HUES64 (cell line): ENCODE measurements at regions not wholly inside any gene's neighbourhood (a gene's known extent, or its start where the extent isn't known, plus 50 kb on each side); places are given as distances from the start of the nearest gene placed in this dataset.

Experiments used
- H3K27ac ChIP-seq: 2 replicates; pipeline ENCODE4 v1.7.0; 2013; ENCODE audit warnings: low read depth, low read length, inconsistent platforms
- H3K27me3 ChIP-seq: 2 replicates; pipeline ENCODE4 v1.6.1; 2013; ENCODE audit warnings: mild to moderate bottlenecking, low read length; ENCODE audit not compliant: insufficient read depth
- H3K36me3 ChIP-seq: 2 replicates; pipeline ENCODE4 v1.6.1; 2013; ENCODE audit warnings: mild to moderate bottlenecking, low read length; ENCODE audit not compliant: insufficient read depth
- H3K4me1 ChIP-seq: 2 replicates; pipeline ENCODE4 v1.6.1; 2013; ENCODE audit warnings: mild to moderate bottlenecking, low read length, moderate library complexity; ENCODE audit not compliant: insufficient read depth
- H3K4me3 ChIP-seq: 2 replicates; pipeline ENCODE4 v1.5.1; 2013; ENCODE audit warnings: mild to moderate bottlenecking, low read length, moderate library complexity
- H3K9ac ChIP-seq: 2 replicates; pipeline ENCODE4 v1.6.1; 2013; ENCODE audit warnings: mild to moderate bottlenecking, low read depth, low read length
- H3K9me3 ChIP-seq: 2 replicates; pipeline ENCODE4 v1.6.1; 2013; ENCODE audit warnings: low read depth, low read length; ENCODE audit not compliant: insufficient read depth
- WGBS: fragments of 150-250, 120-280 bp; methylation state at CpG from one replicate; pipeline ENCODE4 v1.1.7; 2013; ENCODE audit warnings: missing lambda C conversion rate; 5-methylcytosine and 5-hydroxymethylcytosine counted together

DNA sequence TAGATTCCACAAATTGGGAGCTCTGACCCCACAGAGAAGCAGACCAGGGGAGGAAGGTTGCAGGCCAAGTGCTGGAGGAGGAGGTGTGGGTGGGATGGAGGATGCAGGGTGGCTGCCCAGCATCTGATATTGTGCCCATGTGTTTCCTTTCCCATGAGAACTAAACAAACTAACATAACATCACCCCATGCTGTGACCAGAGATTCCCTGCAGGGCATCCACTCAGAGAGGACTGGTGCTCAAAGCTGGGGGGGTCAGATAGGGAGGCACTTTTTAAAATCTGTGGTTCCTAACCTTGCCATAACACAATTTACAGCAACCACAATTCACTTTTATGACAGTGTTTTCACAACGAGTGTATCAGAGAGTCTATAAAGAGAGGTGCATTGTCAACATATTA, 1277.6 kb downstream of the AACS start:
- no CpG with 5 or more reads among the region's 1 CpG for WGBS
- no peaks in the 10 kb centered on the region for H3K27me3 ChIP-seq
- H3K27ac ChIP-seq: no peak overlapping the region
- no peaks in the 10 kb centered on the region for H3K4me1 ChIP-seq
- H3K9me3 ChIP-seq: no peaks in the 10 kb centered on the region
- no peak overlapping the region for H3K4me3 ChIP-seq
- H3K9ac ChIP-seq: no peak overlapping the region
- H3K36me3 ChIP-seq: no peaks in the 10 kb centered on the region

- H3K4me3 ChIP-seq: no peak overlapping the region
- H3K36me3 ChIP-seq: no peaks in the 10 kb centered on the region
- H3K9me3 ChIP-seq: no peaks in the 10 kb centered on the region
- H3K27ac ChIP-seq: no peak overlapping the region
- no peaks in the 10 kb centered on the region for H3K4me1 ChIP-seq
- H3K27me3 ChIP-seq: no peaks in the 10 kb centered on the region
- 90% methylated on average over 3 of the region's 3 CpGs for WGBS
- no peak overlapping the region for H3K9ac ChIP-seq
Observed at GRCh38 chr12:126343321-126343720, 1278.1 kb downstream of the AACS start.

DNA sequence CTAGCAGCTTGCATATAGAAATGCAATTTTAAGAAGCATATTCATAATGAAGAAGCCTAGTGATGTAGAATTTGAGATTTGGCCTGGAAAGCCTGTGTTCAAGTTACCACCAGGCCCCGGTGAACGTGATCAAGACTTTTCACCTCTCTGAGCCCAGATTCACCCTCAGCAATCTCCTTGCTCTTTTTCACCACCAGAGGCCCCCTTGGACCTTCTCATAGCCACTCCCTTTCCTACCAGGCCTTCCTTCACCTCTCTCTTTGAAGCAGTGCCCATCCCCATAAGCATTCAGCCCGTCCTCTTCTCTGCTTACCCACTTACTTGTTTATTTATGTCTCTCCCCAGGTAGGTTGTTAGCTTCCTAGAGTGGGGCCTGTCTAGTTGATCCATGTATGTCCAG, 1280.9 kb downstream of the AACS start:
- Histone ChIP-seq H3K4me1 (no peaks in the 10 kb centered on the region), H3K4me3 (no peak overlapping the region), H3K36me3 (no peaks in the 10 kb centered on the region), H3K9ac (no peak overlapping the region), H3K27me3 (no peaks in the 10 kb centered on the region), H3K9me3 (no peaks in the 10 kb centered on the region), H3K27ac (no peak overlapping the region)
- WGBS: 97% methylated on average over 3 of the region's 3 CpGs

- no peaks in the 10 kb centered on the region for H3K27me3 ChIP-seq
- 71% methylated on average over 5 of the region's 5 CpGs for WGBS
- no peaks in the 10 kb centered on the region for H3K4me1 ChIP-seq
- no peak overlapping the region for H3K9ac ChIP-seq
- no peak overlapping the region for H3K4me3 ChIP-seq
- no peak overlapping the region for H3K27ac ChIP-seq
- no peaks in the 10 kb centered on the region for H3K36me3 ChIP-seq
- no peaks in the 10 kb centered on the region for H3K9me3 ChIP-seq
Observed at GRCh38 chr12:126347421-126347820, 1282.2 kb downstream of the AACS start.

- 94% methylated on average over 5 of the region's 5 CpGs for WGBS
- Histone ChIP-seq H3K9ac (no peak overlapping the region), H3K27me3 (no peaks in the 10 kb centered on the region), H3K27ac (no peak overlapping the region), H3K36me3 (no peaks in the 10 kb centered on the region), H3K4me1 (no peaks in the 10 kb centered on the region), H3K9me3 (0 out of 2 replicates have a peak, but pooled peaks cover 3% of the 10 kb centered on the region), H3K4me3 (no peak overlapping the region)
Observed at GRCh38 chr12:126349383-126349782, 1284.1 kb downstream of the AACS start.

DNA sequence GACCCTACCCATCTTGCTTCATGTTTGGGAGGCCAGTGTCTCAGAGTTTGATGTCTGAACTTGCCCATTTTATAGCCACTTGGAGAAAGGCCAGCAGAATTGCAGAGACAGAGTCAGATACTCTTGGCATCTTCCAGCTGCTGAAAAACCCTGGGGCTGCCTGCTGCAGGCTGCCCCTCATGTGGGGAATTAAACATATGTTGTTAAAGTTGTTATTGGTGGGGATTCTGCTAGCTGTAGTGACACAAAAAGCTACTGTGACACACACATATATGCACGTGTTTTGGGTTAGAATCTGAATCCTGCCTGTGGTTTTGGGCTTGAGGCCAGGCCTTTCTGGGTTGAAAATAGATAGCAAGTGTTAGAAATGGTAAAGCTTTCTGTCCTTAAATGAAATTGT, 1288.4 kb downstream of the AACS start:
- Histone ChIP-seq H3K9me3 (0 out of 2 replicates have a peak, but pooled peaks cover 4% of the 10 kb centered on the region), H3K36me3 (no peaks in the 10 kb centered on the region), H3K9ac (no peak overlapping the region), H3K4me1 (no peaks in the 10 kb centered on the region), H3K4me3 (no peak overlapping the region), H3K27ac (no peak overlapping the region), H3K27me3 (no peaks in the 10 kb centered on the region)
- WGBS: 100% methylated on average over 1 of the region's 1 CpG

DNA sequence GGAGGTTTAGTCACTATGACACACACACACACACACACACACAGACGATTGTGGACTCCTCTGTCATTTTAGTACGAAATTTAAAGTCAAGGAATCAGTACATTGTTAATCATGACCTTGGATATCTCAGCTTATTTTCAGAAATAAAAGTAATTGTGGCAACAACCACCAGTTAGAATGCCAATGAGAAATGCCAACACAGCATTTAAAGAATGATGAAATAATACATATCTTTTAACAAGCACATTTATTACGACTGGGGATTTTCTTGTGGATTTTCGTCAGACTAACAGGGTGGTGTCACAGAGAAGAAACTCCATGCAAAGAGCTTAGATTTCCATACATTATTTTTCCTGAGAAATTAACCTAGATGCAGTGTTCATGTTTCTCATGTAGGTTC, 1289.4 kb downstream of the AACS start:
- Histone ChIP-seq H3K9ac (no peak overlapping the region), H3K9me3 (0 out of 2 replicates have a peak, but pooled peaks cover 4% of the 10 kb centered on the region), H3K4me1 (no peaks in the 10 kb centered on the region), H3K27me3 (no peaks in the 10 kb centered on the region), H3K4me3 (no peak overlapping the region), H3K27ac (no peak overlapping the region), H3K36me3 (no peaks in the 10 kb centered on the region)
- WGBS: 96% methylated on average over 4 of the region's 4 CpGs

GRCh38 chr12:126355346-126355745, 1290.1 kb downstream of the AACS start:
- H3K27ac ChIP-seq: no peak overlapping the region
- H3K27me3 ChIP-seq: no peaks in the 10 kb centered on the region
- 96% methylated on average over 2 of the region's 2 CpGs for WGBS
- H3K9me3 ChIP-seq: 0 out of 2 replicates have a peak, but pooled peaks cover 4% of the 10 kb centered on the region
- H3K4me1 ChIP-seq: no peaks in the 10 kb centered on the region
- H3K9ac ChIP-seq: no peak overlapping the region
- no peaks in the 10 kb centered on the region for H3K36me3 ChIP-seq
- no peak overlapping the region for H3K4me3 ChIP-seq

DNA sequence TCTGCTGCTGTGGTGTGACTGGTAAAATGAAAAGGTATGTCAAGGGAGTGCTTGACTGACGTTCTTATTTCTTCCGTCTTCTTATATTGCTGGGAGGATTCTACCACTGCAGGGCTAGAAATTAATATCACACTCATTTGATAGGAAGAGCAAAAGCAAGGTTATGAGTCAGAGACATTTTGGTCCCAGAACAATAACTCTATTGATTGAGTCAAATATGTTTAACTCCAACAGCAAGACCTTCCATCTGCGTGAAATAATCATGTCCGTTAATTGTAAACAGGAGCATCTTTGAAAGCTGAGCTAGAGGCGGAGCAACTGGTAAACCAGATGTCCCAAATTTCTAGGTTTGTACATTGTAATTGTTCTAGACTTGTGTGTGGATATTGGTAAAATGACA, 1293.6 kb downstream of the AACS start:
- 95% methylated on average over 3 of the region's 5 CpGs for WGBS
- 0 out of 2 replicates have a peak, but pooled peaks cover 4% of the 10 kb centered on the region for H3K9me3 ChIP-seq
- H3K27ac ChIP-seq: no peak overlapping the region
- no peaks in the 10 kb centered on the region for H3K36me3 ChIP-seq
- no peak overlapping the region for H3K9ac ChIP-seq
- H3K27me3 ChIP-seq: no peaks in the 10 kb centered on the region
- no peaks in the 10 kb centered on the region for H3K4me1 ChIP-seq
- H3K4me3 ChIP-seq: no peak overlapping the region

DNA sequence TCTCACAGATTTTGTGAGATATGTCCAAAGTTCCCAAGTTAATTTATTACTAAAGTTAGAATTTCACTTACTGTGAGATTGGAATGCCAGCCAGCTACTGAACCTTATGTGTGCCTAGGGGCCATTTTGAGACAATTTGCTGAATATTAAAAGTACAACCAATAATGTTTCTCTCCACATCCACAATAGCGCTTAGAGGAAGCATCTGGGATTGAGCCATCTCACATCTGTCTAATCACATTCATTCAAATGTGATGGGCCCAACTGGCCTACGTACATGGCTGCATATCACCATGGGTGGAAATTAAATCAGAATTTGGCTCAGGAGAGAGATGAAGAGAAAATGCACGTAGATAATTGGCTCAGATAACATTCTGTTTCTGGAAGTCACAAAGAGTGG, 1294.0 kb downstream of the AACS start:
- Histone ChIP-seq H3K27me3 (no peaks in the 10 kb centered on the region), H3K9me3 (0 out of 2 replicates have a peak, but pooled peaks cover 3% of the 10 kb centered on the region), H3K27ac (no peak overlapping the region), H3K9ac (no peak overlapping the region), H3K36me3 (no peaks in the 10 kb centered on the region), H3K4me1 (no peaks in the 10 kb centered on the region), H3K4me3 (no peak overlapping the region)
- WGBS: 94% methylated on average over 3 of the region's 3 CpGs

GRCh38 chr12:126361804-126362203, 1296.6 kb downstream of the AACS start:
- H3K27ac ChIP-seq: no peak overlapping the region
- H3K4me1 ChIP-seq: no peaks in the 10 kb centered on the region
- WGBS: 92% methylated on average over 3 of the region's 3 CpGs
- no peaks in the 10 kb centered on the region for H3K27me3 ChIP-seq
- no peak overlapping the region for H3K4me3 ChIP-seq
- H3K36me3 ChIP-seq: no peaks in the 10 kb centered on the region
- H3K9me3 ChIP-seq: no peaks in the 10 kb centered on the region
- no peak overlapping the region for H3K9ac ChIP-seq

DNA sequence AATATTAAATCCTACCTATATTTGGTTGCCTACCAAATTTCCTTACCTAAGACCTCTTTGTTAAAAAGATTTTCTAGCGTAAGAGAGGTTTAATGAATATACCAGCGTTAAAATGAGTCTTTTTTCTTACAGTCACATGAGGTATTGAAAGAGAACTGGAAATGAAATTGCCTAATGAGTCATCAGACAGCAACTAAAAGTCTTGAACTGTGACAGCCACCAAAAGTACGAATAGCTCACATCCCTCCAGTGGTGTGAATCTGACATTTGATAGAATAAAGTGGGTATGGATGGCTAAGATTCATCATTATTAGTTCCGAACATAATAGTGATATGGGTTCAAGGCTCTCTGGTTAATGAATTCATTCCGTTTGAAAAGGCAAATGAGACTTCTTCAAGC, 1297.3 kb downstream of the AACS start:
- Histone ChIP-seq H3K27me3 (no peaks in the 10 kb centered on the region), H3K36me3 (no peaks in the 10 kb centered on the region), H3K9ac (no peak overlapping the region), H3K27ac (no peak overlapping the region), H3K4me3 (no peak overlapping the region), H3K9me3 (no peaks in the 10 kb centered on the region), H3K4me1 (no peaks in the 10 kb centered on the region)
- 92% methylated on average over 5 of the region's 5 CpGs for WGBS
